GM21381 (cell line): ENCODE measurements at regions not wholly inside any gene's neighbourhood (a gene's known extent, or its start where the extent isn't known, plus 50 kb on each side); places are given as distances from the start of the nearest gene placed in this dataset.

Experiments
- ATAC-seq: cut with Tn5 transposase; IDR thresholded peaks from one replicate; pipeline ENCODE4 v1.9.1; 2021; ENCODE audit warnings: mild to moderate bottlenecking, moderate library complexity; ENCODE audit not compliant: unreplicated experiment

- ATAC-seq = no peak
Observed at GRCh38 chr16:74100395-74101326, 196.0 kb upstream of the PSMD7 start.

GRCh38 chr16:74099530-74099929, 197.1 kb upstream of the PSMD7 start:
- ATAC-seq = no peak

- no peak for ATAC-seq
Observed at GRCh38 chr16:74094962-74095361, 201.7 kb upstream of the PSMD7 start.

- peak; percentile 73 for ATAC-seq
Observed at GRCh38 chr16:74094514-74094913, 202.1 kb upstream of the PSMD7 start.

GRCh38 chr16:74092336-74092735, 204.3 kb upstream of the PSMD7 start:
- no peak for ATAC-seq

- ATAC-seq = no peak
Observed at GRCh38 chr16:74090871-74091270, 205.7 kb upstream of the PSMD7 start.

GRCh38 chr16:74083541-74083940, 213.1 kb upstream of the PSMD7 start:
- no peak for ATAC-seq

- no peak for ATAC-seq
Observed at GRCh38 chr16:74080311-74080710, 216.3 kb upstream of the PSMD7 start.

GRCh38 chr16:74079232-74079586, 217.4 kb upstream of the PSMD7 start:
- ATAC-seq = peak; percentile 70

- ATAC-seq = peak; percentile 45
Observed at GRCh38 chr16:74078511-74079231, 217.9 kb upstream of the PSMD7 start.

- ATAC-seq = no peak
Observed at GRCh38 chr16:74076568-74076967, 220.0 kb upstream of the PSMD7 start.

- ATAC-seq = no peak
Observed at GRCh38 chr16:74075393-74075792, 221.2 kb upstream of the PSMD7 start.

- no peak for ATAC-seq
Observed at GRCh38 chr16:74073456-74073855, 223.2 kb upstream of the PSMD7 start.

- no peak for ATAC-seq
Observed at GRCh38 chr16:74071996-74072535, 224.5 kb upstream of the PSMD7 start.

GRCh38 chr16:74070237-74070636, 226.4 kb upstream of the PSMD7 start:
- ATAC-seq = no peak

- no peak for ATAC-seq
Observed at GRCh38 chr16:74064120-74064735, 232.4 kb upstream of the PSMD7 start.

GRCh38 chr16:74053826-74054225, 242.8 kb upstream of the PSMD7 start:
- ATAC-seq = no peak

- ATAC-seq = no peak
Observed at GRCh38 chr16:74053312-74053711, 243.3 kb upstream of the PSMD7 start.

GRCh38 chr16:74052016-74052415, 244.6 kb upstream of the PSMD7 start:
- ATAC-seq = no peak

GRCh38 chr16:74049027-74049426, 247.6 kb upstream of the PSMD7 start:
- ATAC-seq = no peak

- no peak for ATAC-seq
Observed at GRCh38 chr16:74046524-74046923, 250.1 kb upstream of the PSMD7 start.
